ENCODE measurements at regions not wholly inside any gene's neighbourhood (a gene's known extent, or its start where the extent isn't known, plus 50 kb on each side); places are given as distances from the start of the nearest gene placed in this dataset.
A peak's percentile ranks its signal among the peaks of the same experiment; 100 is the strongest.

DNA sequence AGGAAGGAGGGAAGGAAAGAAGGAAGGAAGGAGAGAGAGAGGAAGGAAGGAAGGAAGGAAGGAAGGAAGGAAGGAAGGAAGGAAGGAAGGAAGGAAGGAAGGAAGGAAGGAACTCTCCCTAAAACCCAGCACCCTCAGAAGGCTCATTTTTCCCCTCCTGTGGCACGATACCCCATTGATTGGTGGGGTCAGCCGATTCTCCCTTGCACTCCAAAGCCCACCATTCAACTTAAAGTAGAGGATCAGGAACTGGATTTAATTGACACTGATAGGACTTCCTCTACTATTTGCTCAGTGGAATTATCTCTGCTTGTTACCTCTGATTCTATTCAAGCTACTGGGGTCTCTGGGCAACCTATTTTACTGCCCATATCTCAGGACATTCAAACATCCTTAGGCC, 199.2 kb upstream of the MAOA start:
- ChIA-PET POLR2A (no interaction called here), CTCF (no interaction called here)
- H3K4me1 ChIP-seq (ENCODE audit: insufficient read depth, low read length): no peaks in the 10 kb centered on the region
- no peak overlapping the region for H3K27ac ChIP-seq (ENCODE audit: low read depth in 1 of 2, low read length in 2 of 2)
- no peaks in the 10 kb centered on the region for H3K27me3 ChIP-seq (ENCODE audit: control insufficient read depth in 1 of 2, insufficient read depth in 2 of 2, low read length in 2 of 2)
- no peaks in the 10 kb centered on the region for H3K4me1 Mint-ChIP-seq (ENCODE audit: low read depth)
- intact Hi-C loops (cut with DNase I, micrococcal nuclease): no loop called here
- TF ChIP-seq, protein P1, sequence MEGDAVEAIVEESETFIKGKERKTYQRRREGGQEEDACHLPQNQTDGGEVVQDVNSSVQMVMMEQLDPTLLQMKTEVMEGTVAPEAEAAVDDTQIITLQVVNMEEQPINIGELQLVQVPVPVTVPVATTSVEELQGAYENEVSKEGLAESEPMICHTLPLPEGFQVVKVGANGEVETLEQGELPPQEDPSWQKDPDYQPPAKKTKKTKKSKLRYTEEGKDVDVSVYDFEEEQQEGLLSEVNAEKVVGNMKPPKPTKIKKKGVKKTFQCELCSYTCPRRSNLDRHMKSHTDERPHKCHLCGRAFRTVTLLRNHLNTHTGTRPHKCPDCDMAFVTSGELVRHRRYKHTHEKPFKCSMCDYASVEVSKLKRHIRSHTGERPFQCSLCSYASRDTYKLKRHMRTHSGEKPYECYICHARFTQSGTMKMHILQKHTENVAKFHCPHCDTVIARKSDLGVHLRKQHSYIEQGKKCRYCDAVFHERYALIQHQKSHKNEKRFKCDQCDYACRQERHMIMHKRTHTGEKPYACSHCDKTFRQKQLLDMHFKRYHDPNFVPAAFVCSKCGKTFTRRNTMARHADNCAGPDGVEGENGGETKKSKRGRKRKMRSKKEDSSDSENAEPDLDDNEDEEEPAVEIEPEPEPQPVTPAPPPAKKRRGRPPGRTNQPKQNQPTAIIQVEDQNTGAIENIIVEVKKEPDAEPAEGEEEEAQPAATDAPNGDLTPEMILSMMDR (IDR thresholded peaks at IDR 0.05): no peak
- H3K27ac Mint-ChIP-seq: no peak overlapping the region
- no peak overlapping the region for H3K4me3 ChIP-seq (ENCODE audit: low read length)
- ATAC-seq (ENCODE audit: poor library complexity) (no peak), DNase-seq (no peak)
- no peaks in the 10 kb centered on the region for H3K36me3 ChIP-seq (ENCODE audit: insufficient read depth, low read length)
- H3K36me3 Mint-ChIP-seq (ENCODE audit: low read depth): no peaks in the 10 kb centered on the region
- H3K27me3 Mint-ChIP-seq: peaks cover 5% of the 10 kb centered on the region
- no peak overlapping the region for H3K4me3 Mint-ChIP-seq
- no peaks in the 10 kb centered on the region for H3K9me3 Mint-ChIP-seq
- H3K9me3 ChIP-seq (ENCODE audit: control insufficient read depth in 1 of 2, insufficient read depth in 1 of 2, low read length in 2 of 2): peaks cover under 1 to 7% of the 10 kb centered on the region in 2 experiments

DNA sequence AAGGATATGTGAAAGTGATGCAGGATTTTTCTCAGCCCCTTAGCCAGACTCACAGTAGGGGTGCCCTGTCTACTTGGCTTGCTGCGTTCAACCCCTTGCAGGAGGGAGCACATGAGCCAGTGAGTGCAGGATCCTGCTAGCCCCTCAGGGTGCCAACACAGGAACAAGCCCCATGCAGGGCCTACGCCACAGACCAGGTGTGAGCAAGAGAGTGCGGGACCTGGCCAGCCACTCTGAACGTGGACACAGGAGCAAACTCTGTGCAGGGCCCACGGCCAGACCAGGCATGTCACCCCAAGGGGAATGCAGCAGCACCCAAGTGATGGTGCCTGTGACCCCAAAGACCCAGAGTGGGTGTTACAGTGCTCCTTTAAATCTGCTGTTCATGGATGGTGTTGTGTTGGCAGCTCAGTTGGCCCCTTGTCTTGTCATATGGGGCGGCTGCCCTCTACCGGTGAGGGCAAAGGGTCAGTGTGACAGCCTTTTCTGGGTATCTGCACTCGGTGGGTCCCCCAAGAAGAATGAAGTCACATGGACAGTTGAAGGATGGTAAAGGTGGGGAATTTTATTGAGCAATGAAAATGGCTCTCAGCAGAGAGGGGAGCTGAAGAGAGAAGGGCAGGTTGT, 188.4 kb upstream of the MAOA start:
- H3K27me3 ChIP-seq (ENCODE audit: control insufficient read depth in 1 of 2, insufficient read depth in 2 of 2, low read length in 2 of 2): no peaks in the 10 kb centered on the region
- H3K4me1 Mint-ChIP-seq (ENCODE audit: low read depth): peaks cover 3% of the 10 kb centered on the region
- no peaks in the 10 kb centered on the region for H3K9me3 ChIP-seq (ENCODE audit: control insufficient read depth in 1 of 2, insufficient read depth in 1 of 2, low read length in 2 of 2)
- intact Hi-C loops (cut with DNase I, micrococcal nuclease): no loop called here
- no peaks in the 10 kb centered on the region for H3K9me3 Mint-ChIP-seq
- POLR2A ChIA-PET: no interaction called here
- no peaks in the 10 kb centered on the region for H3K36me3 ChIP-seq (ENCODE audit: insufficient read depth, low read length)
- H3K4me3 Mint-ChIP-seq: no peak overlapping the region
- TF ChIP-seq, protein P1 (IDR thresholded peaks at IDR 0.05): no peak
- H3K27ac Mint-ChIP-seq: no peak overlapping the region
- no peak for ATAC-seq (ENCODE audit: poor library complexity)
- no peaks in the 10 kb centered on the region for H3K27me3 Mint-ChIP-seq
- H3K27ac ChIP-seq (ENCODE audit: low read depth in 1 of 2, low read length in 2 of 2): no peak overlapping the region
- H3K4me1 ChIP-seq (ENCODE audit: insufficient read depth, low read length): no peaks in the 10 kb centered on the region
- CTCF ChIA-PET: no interaction called here
- H3K36me3 Mint-ChIP-seq (ENCODE audit: low read depth): no peaks in the 10 kb centered on the region
- no peak overlapping the region for H3K4me3 ChIP-seq (ENCODE audit: low read length)
- no peak for DNase-seq

DNA sequence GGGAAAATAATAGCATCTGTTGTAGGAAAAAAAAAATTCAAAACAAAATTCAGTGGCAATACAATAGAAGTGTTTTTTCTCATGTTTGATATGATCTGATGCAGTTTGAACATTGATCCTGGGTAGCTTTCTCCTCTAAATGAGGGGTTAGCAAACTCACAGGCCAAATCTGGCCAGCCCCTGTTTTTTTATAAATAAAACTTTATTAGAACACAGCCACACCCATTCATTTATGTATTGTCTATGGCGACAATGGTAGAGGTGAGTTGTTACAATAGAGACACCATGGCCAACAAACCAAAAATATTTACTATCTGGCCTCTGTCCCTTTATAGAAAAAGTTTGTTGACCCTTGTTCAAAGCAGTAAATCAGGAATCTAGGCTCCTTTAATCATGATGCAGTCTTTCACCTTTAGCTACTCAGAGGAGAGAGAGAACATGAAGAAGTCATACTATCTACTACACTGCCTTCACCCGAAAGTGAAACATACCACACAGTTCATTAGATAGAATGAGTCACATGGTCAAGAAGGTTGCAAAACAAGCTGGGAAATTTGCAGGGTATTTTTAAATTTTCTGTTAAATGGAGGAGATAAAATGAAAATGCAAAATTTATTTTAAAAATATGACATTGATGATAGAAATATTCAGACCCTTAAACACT, 186.6 kb upstream of the MAOA start:
- TF ChIP-seq, protein P1 (IDR thresholded peaks at IDR 0.05): no peak
- Histone ChIP-seq H3K4me1 (ENCODE audit: insufficient read depth, low read length) (no peaks in the 10 kb centered on the region), H3K27me3 (ENCODE audit: control insufficient read depth in 1 of 2, insufficient read depth in 2 of 2, low read length in 2 of 2) (no peaks in the 10 kb centered on the region), H3K4me3 (ENCODE audit: low read length) (no peak overlapping the region), H3K27ac (ENCODE audit: low read depth in 1 of 2, low read length in 2 of 2) (no peak overlapping the region), H3K9me3 (ENCODE audit: control insufficient read depth in 1 of 2, insufficient read depth in 1 of 2, low read length in 2 of 2) (no peaks in the 10 kb centered on the region), H3K36me3 (ENCODE audit: insufficient read depth, low read length) (no peaks in the 10 kb centered on the region)
- Mint-ChIP-seq H3K27ac (no peak overlapping the region), H3K9me3 (no peaks in the 10 kb centered on the region), H3K36me3 (ENCODE audit: low read depth) (no peaks in the 10 kb centered on the region), H3K27me3 (no peaks in the 10 kb centered on the region), H3K4me1 (ENCODE audit: low read depth) (peaks cover 3% of the 10 kb centered on the region), H3K4me3 (no peak overlapping the region)
- intact Hi-C loops (cut with DNase I, micrococcal nuclease): no loop called here
- ATAC-seq (ENCODE audit: poor library complexity): no peak
- peak in 2 of 14 experiments; percentile 0 to 1 for DNase-seq
- ChIA-PET POLR2A (no interaction called here), CTCF (no interaction called here)
